GM18508 (cell line): ENCODE measurements at regions not wholly inside any gene's neighbourhood (a gene's known extent, or its start where the extent isn't known, plus 50 kb on each side); places are given as distances from the start of the nearest gene placed in this dataset.

Source experiments
- ATAC-seq: cut with Tn5 transposase; IDR thresholded peaks from one replicate; pipeline ENCODE4 v1.9.1; 2021; ENCODE audit warnings: moderate number of reproducible peaks; ENCODE audit not compliant: insufficient read depth, unreplicated experiment

DNA sequence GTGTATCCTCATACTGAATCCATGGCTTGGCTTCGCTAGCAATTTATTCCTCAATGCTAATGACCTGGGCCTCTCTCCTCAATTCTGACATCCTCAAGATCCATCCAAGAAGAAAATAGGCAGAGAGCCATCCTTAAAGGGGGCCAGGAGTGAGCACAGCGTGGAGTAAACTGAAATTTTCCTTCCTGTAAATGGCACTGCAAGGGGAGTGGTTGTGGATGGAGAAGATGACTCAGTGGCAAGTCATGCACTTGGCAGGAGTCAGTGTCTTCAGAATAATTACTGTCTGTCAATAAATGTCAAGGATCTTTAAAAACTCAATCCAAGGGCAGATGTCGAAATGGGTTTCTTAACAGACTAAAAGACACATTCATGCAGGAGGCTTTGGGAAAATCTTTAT lies 88.0 kb upstream of the TMEM132C start:
- no peak for ATAC-seq

DNA sequence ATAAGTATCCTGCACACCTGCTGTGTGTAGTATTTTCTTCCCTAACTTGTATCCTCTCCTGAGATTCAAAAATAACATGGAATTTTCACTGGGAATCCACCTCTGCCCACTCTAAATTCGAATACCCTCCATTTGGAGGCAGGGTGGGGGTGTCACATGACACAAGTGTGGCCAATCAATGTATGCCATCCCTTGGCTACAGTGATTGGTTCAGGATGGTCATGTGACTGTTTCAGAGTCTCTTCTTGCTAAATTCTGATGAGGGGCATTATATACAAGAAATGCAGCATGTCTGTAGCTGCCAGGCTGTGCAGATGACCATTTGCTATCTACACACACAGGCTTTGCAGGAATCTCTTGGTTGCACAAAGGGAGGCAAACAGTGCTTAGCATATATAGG lies 86.8 kb upstream of the TMEM132C start:
- ATAC-seq, result no peak

DNA sequence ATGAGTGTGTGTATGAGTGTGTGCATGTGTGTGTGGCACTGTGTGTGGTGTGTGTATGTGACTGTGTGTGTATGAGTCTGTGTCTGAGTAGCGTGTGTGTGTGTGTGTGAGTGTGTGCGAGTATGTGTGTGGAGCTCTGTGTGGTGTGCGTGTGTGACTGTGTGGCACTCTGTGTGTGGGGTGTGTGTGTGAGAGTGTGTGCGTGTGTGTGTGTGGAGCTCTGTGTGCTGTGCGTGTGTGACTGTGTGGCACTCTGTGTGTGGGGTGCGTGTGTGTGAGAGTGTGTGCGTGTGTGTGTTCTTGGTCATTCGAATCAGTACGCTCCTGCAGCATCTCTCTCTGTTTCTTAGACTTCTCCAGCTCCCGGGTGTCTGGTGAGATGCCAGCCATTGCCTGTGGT lies 76.9 kb upstream of the TMEM132C start:
- no peak for ATAC-seq

- ATAC-seq, result no peak
These were observed 76.4 kb upstream of the TMEM132C start for GRCh38 chr12:128190614-128191013.

DNA sequence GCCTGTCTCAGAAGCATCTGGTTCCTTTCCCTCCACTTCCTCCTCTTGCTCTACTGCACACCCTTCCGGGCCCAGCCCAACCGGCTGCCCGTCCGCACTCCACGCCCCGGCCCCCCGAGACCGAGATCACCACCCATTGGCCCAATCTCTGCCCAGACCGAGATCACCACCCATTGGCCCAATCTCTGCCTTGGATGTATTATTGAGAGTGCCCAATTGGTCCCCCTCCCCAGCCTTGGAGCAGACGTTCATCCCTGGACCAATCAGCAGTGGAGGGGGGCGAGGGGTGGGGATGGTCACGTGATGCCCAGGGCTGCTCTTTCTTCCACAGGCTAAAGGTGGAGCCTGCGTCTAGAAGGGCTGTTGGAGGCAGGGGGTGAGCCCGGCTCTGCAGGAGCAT lies 75.6 kb upstream of the TMEM132C start:
- no peak for ATAC-seq

DNA sequence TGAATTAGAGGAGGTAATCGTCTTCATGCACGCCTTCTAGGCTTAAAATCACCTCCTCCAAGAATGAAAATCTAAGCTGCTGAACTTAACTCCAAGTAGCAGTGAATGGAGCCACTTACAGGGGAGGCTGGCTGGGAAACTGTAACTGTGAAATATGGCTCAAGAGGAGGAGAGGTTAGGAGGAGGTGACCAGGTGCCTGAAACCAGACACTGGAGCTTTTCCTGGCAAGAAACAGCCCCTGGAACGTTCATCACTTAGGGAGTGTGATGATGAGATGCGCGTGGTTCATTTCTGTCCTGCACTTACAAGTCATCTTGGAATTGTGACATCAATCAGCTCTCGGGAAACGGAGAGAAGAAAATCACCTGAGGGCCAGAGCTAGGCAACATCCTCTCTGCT lies 62.3 kb upstream of the TMEM132C start:
- no peak for ATAC-seq

- ATAC-seq, result no peak
These were observed 61.8 kb upstream of the TMEM132C start for GRCh38 chr12:128205145-128205544.

GRCh38 chr12:128205758-128206157 lies 61.2 kb upstream of the TMEM132C start:
- ATAC-seq, result no peak
